ENCODE measurements at regions not wholly inside any gene's neighbourhood (a gene's known extent, or its start where the extent isn't known, plus 50 kb on each side); places are given as distances from the start of the nearest gene placed in this dataset.

DNA sequence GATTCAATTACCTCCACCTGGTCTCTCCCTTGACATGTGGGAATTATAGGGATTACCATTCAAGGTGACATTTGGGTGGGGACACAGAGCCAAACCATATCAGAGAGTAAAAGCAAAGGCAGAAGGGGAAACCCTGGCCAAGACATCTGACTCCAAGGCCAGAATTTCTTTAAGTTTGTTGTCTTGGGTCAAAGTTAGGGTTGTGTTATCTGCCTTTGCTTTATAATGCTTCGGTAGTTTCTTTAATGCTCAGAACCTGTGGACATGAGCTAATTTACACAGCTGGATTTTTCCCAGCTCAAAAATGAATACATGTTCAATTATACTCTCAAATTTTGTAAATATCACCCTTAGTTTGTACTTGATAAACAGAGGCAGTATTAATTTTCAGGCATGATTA lies 1074.4 kb downstream of the ADGRL2 start:
- no peak for DNase-seq (ENCODE audit: low read depth in 4 of 4, low spot score in 2 of 4)

DNA sequence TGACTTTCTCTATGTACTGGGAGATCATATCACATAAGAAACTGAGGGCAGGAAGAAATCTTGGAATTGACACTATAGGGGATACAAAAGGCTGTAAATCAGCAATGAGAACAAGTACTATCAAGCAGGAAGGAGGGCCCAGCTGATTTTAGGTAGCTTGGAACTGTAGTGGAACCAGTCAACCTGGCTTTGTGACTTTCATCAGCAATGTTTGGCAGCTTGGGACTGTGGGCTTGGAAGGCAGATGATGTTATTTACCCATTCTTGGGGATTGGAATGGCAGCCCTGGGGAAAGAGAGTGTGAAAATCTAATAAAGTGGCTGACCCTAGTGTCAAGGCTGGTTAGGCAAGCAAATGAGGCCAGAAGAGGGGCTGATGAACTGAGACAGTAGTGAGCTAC lies 1073.3 kb downstream of the ADGRL2 start:
- no peak for DNase-seq (ENCODE audit: low read depth in 4 of 4, low spot score in 2 of 4)

DNA sequence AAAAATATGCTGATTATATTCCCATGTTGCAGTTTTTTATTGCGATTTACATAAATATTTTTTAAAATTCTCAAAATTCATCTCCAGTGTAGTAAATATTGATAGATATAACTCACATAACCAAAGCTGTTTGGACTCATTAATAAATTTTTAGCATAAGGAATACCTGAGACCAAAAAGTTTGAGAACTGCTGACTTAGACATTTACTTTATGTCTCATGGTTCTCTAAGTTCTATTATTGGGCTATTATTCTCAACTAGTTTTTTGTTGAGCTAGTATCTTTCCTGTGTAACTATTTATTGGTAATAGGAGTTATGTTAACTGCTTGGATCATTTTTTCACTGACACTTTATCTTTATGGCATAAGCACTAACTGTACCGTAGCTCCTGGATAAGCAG lies 1069.6 kb downstream of the ADGRL2 start:
- DNase-seq (ENCODE audit: low read depth in 4 of 4, low spot score in 2 of 4): no peak

DNA sequence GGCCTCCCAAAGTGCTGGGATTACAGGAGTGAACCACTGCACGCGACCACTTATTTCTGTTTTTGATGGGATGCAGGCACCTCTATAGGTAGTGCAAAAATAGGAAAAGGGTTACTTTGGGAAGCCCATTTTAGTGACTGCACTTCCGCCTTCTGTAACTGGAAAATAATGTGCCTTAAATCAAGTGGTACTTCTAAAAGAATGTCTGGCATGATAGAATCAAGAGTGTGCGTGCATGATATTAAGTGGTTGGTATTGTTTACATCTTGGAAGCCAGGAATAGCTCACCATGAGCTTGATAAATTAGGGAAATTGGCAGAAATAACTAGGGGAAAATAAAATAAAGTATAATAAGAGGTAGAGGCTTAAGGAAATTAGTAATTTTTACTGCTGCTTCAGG lies 1067.0 kb downstream of the ADGRL2 start:
- no peak for DNase-seq (ENCODE audit: low read depth in 4 of 4, low spot score in 2 of 4)

DNA sequence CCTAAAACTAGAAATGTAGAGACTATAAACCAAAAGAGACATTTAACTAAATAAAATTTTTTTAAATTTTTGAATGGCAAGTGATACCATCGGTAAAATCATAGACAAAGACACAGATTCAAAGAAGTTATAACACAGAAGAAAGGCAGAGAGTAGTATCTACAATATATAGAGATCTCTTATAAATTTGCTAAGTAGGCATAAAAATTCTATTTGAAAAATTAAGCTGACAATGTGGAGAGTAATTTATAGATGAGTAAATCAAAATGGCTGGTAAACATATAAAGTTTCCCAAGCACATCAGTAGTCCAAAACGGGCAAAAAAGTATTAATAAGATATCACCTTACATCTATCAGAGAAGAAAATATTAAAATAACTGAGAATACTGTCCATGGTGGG lies 1061.0 kb downstream of the ADGRL2 start:
- no peak for DNase-seq (ENCODE audit: low read depth in 4 of 4, low spot score in 2 of 4)

DNA sequence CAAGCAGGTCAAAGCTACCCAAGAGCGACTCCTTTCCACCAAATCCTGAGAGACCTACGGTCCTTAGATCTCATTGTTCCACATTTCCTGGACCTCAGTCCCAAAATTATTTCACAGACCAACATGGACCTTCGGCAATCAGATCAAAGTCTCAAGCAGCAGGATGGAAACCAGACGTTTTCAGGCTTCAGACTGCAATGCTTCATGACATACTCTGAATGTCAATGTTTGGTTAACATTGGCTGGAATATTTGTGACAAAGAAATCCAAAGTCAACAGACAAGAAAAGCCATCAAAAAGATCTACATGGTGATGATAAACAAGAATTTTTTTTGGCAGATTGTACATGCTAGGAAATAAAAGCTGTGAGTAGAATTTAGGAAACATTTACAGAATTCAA lies 1057.3 kb downstream of the ADGRL2 start:
- peak in 1 of 4 donors; percentile 39 for DNase-seq (ENCODE audit: low read depth in 4 of 4, low spot score in 2 of 4)

DNA sequence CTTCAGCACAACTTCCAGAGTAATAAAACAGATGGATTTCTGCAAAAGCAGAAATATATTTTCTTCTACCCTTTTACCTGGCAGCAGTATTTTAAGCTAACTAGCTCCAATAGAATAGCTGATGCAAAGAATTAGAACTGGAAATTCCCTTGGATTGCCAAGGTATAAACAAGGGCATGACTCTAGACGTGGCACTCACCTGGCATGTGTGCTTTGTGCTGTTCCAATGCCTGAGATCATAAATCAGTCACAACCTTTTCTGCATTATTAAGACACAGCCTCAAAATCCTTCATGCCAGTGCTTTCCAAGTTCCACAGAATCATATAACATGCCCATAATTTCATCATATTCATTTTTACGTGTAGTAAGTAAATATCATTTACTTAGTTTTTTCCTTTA lies 1048.7 kb downstream of the ADGRL2 start:
- DNase-seq (ENCODE audit: low read depth in 4 of 4, low spot score in 2 of 4): no peak

DNA sequence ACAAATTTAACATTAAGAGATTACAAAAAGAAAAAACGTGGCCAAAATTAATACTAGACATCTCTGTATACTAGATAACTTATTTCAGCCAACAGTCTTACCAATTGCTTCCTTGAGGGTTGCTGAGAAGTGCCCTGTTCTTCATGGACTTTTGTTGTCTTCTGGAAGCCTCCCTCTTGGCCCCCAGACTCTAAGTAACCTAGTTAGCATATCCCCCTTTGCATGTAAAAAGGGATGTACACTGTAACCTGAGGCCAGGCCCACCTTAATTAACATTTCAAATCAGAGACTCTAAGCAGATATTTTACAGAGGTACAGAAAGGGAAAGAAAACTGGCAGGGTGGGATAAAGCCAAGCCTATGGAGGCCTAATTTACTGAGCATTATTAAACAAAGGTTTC lies 1047.3 kb downstream of the ADGRL2 start:
- DNase-seq (ENCODE audit: low read depth in 4 of 4, low spot score in 2 of 4): no peak

DNA sequence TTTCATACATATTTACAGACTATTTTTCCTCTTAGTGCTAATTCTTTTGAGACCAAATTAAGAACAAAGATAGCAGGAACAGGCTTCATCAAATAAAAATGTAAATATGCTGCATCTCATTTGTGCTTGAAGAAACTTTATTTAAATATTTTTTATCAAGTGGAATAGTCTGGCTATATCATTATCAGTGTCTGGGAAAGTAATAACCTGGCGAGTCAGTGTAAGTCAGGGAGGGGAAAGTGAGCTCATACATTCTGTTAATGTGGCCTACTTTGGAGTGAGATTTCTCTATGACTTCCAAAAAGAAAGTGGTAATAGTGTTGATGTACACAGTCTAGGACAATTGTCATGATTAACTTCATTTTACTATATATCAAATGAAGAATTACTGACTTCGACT lies 1045.1 kb downstream of the ADGRL2 start:
- no peak for DNase-seq (ENCODE audit: low read depth in 4 of 4, low spot score in 2 of 4)

DNA sequence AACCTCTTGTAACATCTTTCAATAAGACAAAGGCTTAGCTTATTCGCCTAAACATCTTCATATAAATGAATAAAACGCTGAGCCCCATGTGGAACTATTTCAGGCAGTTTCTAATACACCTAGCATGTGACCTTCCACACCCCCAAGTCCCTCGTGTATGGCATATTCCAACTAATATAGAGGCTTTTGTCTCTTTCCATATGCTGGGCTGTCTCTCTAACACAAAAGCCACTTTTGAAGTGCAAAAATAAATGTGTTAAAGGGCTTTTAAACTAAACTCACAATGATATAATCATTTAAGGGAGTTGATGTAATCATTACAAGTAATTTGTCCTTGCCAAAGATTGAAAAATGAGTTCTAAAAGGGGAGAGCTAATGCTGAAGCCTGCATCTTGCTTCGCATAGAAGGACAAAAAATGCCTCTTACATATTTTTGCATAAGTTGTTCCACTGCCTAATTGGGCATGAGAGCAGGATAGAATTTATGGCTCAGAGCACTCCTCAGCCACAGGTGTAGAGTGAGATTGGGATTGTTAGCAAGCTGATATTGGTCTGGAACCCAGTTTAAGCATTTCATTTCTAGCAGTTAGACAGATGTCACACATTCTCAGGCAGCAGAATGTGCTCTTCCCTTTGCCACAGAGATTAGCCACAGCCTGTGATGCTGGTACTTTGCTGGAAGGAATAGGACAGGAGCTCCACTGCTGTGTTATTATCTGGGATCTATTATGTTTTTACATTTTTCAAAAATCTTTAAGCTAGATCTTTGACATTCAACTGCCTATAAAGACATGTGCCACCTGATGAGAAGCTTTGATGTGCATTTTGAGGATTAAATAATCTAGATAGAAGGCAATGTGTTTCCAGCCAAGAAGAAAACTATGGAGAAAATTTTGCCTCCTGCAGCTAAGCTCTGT lies 1044.4 kb downstream of the ADGRL2 start:
- DNase-seq (ENCODE audit: low read depth in 4 of 4, low spot score in 2 of 4): no peak

DNA sequence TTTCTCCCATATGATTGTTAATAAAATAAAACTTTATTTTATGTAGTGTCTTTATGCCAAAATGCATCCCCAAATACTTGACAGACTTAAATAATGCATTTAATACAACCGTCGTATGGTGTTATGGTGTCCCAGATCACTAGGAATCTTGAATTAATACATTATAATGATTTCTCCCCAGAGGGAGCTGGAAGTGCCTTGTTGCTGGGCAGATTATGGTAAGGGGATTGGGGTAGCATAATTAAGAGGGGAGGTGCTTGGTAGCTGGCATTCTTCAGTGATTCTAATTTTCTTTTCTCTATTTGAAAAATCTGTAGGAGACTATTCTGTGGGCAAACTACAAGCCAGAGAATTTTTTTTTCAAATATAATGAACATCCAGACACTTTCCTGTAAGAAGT lies 1043.7 kb downstream of the ADGRL2 start:
- no peak for DNase-seq (ENCODE audit: low read depth in 4 of 4, low spot score in 2 of 4)

DNA sequence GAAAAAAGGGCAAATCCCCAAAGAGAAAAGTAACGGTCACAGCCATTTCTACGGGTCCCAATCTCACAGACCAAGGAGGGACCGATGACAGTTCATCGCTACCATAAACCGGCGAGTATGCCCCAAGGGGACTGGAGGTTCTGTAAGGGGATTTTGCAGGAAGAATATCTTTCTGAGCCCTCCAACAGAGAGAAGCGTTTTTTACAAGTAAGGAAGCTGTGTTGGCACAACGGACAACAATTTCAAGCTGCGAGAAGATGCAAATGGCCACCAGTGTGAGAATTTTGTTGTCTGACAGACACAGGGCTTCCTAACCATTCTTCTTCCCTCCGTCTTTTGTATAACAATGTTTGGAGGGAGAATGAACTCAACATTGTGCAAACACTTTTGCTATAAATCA lies 1043.1 kb downstream of the ADGRL2 start:
- no peak for DNase-seq (ENCODE audit: low read depth in 4 of 4, low spot score in 2 of 4)

DNA sequence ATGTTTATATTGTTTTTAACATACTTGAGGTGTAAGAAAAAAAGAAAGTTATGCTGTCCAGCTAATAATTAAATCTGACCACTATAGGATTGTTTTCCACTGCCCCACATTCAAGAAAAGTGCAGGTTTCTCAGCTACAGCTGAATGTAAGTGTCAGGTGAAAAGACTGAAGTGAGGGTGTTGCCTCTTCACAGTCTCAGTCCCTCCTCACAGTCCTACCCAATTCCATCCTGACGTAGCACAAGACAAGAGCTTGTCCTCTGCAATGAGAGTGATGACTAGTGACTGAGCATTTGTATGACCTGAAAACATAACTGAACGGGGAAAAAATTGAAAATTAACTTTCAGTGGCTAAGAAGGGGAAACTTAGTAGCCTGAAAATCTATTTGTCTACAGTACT lies 1039.5 kb downstream of the ADGRL2 start:
- no peak for DNase-seq (ENCODE audit: low read depth in 4 of 4, low spot score in 2 of 4)

DNA sequence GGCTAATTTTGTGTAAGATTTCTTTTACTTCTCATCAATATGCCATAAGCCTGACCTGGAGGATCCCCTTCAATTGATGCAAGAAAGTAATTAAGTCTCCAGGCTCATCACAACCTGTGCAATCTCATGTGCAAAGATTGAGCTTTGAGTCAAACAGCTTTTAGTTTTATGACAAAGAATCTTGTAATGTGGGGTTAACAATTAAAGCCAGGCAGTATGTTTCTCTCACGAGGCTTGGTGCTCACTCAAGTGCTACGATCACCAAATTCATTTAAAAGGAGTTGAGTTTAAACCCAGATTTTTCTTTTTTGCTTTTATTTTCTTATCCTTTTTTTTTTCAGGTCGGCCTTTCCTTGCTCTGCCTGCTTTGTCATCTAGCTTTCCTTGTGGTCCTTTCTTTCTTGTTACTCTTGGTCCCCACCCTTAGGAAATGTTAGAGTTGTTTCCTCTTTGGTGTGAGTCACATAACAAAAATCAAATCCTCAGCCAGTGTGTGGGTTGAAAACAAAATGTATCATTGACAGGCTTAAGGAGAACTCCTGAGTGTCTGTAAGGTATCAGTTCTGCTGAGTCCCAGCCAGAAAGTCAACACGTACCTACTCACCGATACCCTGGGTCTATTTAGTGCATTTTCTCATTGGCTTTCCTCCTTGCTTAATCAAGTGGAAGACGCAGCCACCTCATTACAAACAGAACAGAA lies 1037.2 kb downstream of the ADGRL2 start:
- DNase-seq (ENCODE audit: low read depth in 4 of 4, low spot score in 2 of 4): no peak

DNA sequence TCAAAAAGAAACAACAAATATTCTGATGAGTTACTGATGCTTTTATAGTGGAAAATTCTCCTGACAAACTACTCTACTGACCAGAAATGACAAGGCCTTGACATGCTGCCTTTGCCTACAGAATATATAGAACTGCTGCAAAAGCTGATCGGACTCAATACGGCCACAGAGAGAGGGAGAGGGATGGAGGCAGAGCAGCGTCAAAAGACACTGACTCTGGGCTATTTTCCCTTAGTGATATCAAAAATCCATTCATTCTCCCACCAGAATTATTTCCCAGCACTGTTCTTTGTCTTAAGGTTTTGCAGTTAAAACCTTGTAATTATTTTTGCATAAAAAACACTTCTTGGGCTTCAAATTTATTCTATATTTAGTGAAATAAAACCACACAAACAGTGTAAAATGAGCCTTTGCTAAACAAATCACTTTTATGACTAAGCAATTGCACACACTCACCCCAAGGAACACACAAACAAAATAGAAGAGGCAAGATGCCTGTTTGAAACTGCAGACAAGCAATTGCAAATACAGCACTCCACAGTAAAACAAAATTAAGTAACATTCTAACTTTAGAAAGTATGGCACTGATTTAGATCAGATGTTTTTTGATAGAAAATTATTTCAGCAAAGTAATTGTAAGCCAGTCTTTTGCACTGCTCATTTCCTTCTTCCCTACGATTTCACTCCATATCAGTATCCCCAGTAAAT lies 1036.4 kb downstream of the ADGRL2 start:
- no peak for DNase-seq (ENCODE audit: low read depth in 4 of 4, low spot score in 2 of 4)

DNA sequence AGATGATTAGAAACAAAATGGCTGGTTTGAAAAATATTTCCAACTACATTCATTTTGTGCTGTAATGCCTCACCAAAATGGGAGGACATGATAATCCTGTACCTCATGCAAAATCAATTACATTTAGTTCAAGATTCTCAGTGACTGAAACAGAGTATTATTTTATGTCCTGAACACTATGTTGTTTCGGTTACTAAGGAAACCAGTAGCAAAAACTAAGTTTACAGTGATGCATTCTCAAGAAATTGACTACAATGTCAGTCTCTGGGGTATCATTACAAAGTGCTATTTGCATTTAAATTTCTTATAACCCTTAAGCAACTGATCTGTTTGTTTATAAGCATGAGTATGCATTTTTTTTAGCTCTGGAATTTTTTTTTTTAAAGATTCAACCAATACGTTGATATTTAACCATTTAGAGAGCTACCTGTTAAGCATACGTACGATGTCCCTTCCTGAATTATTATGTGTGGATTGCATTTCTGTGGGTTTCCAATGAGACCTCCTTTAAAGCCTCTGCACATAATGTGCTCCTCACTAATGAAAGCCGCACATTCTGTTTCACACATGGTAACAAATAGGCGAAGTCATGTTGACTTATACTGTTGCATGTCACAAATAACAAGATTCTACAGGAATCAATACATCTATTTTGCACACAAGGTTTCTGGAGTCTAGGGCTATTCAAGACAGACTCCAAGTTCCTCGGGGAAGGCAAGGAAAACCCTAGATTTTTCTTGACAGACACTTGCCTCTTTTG lies 1035.7 kb downstream of the ADGRL2 start:
- DNase-seq (ENCODE audit: low read depth in 4 of 4, low spot score in 2 of 4): no peak

DNA sequence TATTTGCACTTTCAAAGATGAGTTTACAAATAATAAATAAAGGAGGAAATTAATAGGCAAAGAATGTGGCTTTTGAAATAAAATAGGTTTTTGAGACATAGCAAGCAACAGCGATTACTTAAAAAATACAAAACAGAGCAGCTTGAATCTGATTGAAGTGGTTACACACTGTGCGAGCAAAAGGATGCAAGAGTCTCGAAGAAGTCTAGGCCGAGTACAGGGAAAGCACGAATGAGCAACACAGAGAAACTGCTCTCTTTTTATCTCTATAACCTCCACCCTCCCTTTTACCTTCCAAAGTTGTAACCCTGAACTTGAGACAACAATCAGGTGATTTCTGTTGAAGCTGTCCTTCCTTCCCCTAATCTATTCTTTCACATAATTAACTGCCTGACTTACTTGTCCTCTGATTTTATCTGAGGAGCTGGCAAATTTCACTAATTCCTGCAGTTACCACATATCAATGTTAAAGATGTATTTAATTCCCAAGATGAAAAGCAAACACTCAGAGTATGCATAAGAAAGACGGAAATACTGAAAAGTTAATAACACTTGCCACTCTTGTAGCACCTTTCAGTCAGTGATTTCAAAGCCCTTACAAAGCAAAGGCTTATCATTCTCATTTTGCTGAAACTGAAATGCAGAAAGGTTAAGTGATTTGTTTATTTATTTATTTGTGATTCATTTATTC lies 1030.1 kb downstream of the ADGRL2 start:
- DNase-seq (ENCODE audit: low read depth in 4 of 4, low spot score in 2 of 4): no peak

DNA sequence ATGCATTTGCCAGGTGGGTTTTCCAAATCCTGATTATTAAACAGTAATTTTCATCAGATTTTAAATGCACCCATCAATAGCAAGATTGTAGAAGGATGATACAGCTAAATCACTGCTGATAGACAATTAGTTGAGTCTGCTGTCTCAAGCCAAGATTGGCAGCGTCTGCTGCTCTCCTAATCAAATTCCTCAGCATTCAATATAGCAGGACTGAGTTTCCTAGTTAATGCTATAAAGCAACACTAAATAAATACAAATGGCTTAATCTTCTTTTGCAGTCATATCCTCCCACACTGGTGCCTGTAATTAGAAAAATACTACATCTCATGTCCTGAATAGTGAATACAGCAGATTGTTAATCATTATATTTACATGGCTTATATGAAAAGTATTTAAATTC lies 1028.8 kb downstream of the ADGRL2 start:
- no peak for DNase-seq (ENCODE audit: low read depth in 4 of 4, low spot score in 2 of 4)

DNA sequence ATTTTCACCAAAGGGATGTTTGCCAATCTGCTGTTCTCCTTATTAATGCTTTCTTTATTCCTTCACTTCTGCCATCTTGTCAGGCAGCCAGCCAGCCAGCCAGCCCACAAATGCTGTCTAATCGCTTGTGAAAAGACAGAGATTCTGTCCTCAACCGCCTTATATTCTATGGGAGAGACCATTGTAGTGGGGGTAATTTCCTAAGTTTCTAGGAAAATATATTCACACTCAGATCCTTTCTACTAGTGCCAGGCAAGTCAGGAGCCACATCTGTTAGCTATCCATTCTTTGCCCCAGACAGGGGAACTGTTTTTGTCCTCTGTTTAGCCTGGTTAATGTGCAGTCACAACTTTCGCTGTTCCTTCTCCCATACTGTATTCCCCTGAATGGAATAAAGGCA lies 1023.1 kb downstream of the ADGRL2 start:
- no peak for DNase-seq (ENCODE audit: low read depth in 4 of 4, low spot score in 2 of 4)

DNA sequence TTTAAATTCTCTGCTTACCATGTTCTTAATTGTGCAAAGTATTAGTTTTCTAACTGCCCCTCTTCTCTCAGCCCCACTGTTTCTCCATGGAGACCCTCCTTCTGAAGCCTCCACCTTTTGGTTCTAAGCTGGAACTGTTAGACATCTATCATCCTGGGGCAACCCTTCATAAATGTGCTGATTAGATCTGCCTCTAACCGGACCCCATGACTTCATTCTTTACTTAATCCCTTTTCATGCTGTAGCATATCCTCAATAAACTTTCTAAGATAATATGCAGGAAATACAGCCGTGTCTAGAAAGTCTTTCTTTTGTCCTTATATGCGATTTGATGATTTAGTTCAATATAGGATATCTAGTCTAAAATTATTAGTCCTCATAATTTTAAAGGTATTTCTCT lies 1020.1 kb downstream of the ADGRL2 start:
- DNase-seq (ENCODE audit: low read depth in 4 of 4, low spot score in 2 of 4): no peak
